Neutrophil (primary cell): ENCODE measurements at regions not wholly inside any gene's neighbourhood (a gene's known extent, or its start where the extent isn't known, plus 50 kb on each side); places are given as distances from the start of the nearest gene placed in this dataset.

Experiments used
- H3K27ac ChIP-seq: fragments of 200-600 bp; sonication (generic); 2 replicates; pipeline ENCODE4 v1.5.1; 2016; ENCODE audit warnings: mild to moderate bottlenecking, moderate library complexity
- H3K27me3 ChIP-seq: fragments of 200-600 bp; sonication (generic); 2 replicates; pipeline ENCODE4 v1.6.0; 2016; ENCODE audit warnings: mild to moderate bottlenecking
- H3K36me3 ChIP-seq: fragments of 200-600 bp; sonication (generic); 2 replicates; pipeline ENCODE4 v1.5.1; 2017
- H3K4me1 ChIP-seq, 2 experiments: fragments of 200-600 bp in 1 of 2; sonication (generic) in 1 of 2; 1 replicate in 1 of 2; 2 replicates in 1 of 2; pipeline versions ENCODE4 v1.5.1 to v1.6.1; 2013 to 2016; ENCODE audit warnings: low read depth in 1 of 2, low read length in 1 of 2, mild to moderate bottlenecking in 1 of 2, moderate library complexity in 1 of 2; ENCODE audit not compliant: control insufficient read depth in 1 of 2, insufficient read depth in 1 of 2
- H3K4me3 ChIP-seq, 2 experiments: fragments of 200-600 bp in 1 of 2; sonication (generic) in 1 of 2; 1 replicate in 1 of 2; 2 replicates in 1 of 2; pipeline ENCODE4 v1.5.1; 2013 to 2016; ENCODE audit warnings: low read depth in 1 of 2, low read length in 1 of 2, mild to moderate bottlenecking in 1 of 2, moderate library complexity in 1 of 2
- H3K9me3 ChIP-seq: fragments of 200-600 bp; sonication (generic); 2 replicates; pipeline ENCODE4 v1.5.1; 2016
- CTCF ChIP-seq: fragments of 200-600 bp; sonication (generic); IDR thresholded peaks from 2 replicates; pipeline ENCODE4 v1.5.1; 2016; ENCODE audit warnings: antibody characterized with exemption

DNA sequence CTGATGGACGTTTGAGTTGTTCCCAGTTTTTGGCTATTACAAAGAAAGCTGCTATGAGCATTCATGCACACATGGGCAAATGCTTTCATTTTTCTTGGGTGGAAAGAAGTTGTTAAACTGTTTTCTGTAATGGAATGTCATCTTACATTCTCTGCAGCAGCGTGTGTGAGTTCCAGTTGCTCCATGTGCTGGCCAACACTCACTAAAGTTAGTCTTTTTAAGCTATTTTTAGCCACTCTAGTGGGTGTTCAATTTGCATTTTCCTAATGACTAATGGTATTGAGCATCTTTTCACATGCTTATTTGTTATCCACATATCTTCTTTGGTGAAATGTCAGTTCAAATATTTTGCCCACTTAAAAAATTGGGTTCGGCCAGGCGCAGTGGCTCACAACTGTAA, 82.8 kb upstream of the COL13A1 start:
- no peak for TF ChIP-seq CTCF

GRCh38 chr10:69721690-69722310, 79.9 kb upstream of the COL13A1 start:
- Histone ChIP-seq H3K27ac (no peak overlapping the region), H3K36me3 (no peaks in the 10 kb centered on the region), H3K9me3 (no peaks in the 10 kb centered on the region), H3K4me1 (no peaks in the 10 kb centered on the region), H3K4me3 (no peak overlapping the region), H3K27me3 (no peaks in the 10 kb centered on the region)
- TF ChIP-seq CTCF: no peak

More for the DNA sequence above, 82.8 kb upstream of the COL13A1 start:
- Histone ChIP-seq H3K4me1 (no peaks in the 10 kb centered on the region), H3K27ac (no peak overlapping the region), H3K4me3 (no peak overlapping the region), H3K27me3 (no peaks in the 10 kb centered on the region), H3K9me3 (no peaks in the 10 kb centered on the region), H3K36me3 (no peaks in the 10 kb centered on the region)

DNA sequence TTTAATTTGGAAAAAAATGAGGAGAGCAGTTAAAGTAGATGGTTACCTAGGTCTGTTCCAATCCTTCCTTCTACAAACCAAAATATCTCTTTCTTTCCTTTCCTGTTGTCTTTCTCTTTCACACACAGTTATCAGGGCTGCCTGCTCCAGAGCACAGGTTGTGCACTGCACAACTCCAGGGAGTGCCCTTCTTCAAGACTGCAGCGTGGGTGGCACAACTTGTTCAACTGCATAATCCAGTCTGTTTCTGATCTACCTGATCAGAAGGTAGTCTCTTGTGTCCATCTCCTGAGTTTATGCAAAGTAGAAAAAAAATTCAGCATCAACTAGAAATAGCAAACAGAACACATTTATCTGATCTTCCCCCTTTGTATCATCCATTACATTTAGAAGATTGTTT, 78.1 kb upstream of the COL13A1 start:
- Histone ChIP-seq H3K4me3 (no peak overlapping the region), H3K27me3 (no peaks in the 10 kb centered on the region), H3K27ac (no peak overlapping the region), H3K9me3 (no peaks in the 10 kb centered on the region), H3K4me1 (no peaks in the 10 kb centered on the region), H3K36me3 (no peaks in the 10 kb centered on the region)
- TF ChIP-seq CTCF: no peak

DNA sequence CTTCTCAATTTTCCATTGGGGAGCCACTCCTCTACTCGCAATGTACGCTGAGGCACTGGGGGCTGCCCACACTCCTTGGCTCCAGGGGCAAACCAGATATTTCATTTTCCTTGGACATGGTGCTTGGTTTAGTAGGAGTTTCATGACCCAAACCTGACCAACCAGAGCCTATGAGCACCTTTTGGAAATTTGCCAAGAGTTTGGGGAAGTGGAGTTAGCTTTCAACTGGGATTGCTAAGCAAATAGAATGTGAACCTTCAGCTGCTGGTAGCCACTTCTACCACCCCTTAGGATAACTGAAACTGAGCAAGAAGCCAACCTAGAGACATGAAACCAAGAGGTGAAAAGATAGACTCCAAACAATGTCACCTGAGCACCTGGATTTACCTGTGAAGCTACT, 74.9 kb upstream of the COL13A1 start:
- no peak for TF ChIP-seq CTCF
- no peak overlapping the region for H3K27ac ChIP-seq
- H3K4me1 ChIP-seq: no peaks in the 10 kb centered on the region
- no peaks in the 10 kb centered on the region for H3K36me3 ChIP-seq
- no peak overlapping the region for H3K4me3 ChIP-seq
- H3K9me3 ChIP-seq: no peaks in the 10 kb centered on the region
- H3K27me3 ChIP-seq: no peaks in the 10 kb centered on the region

DNA sequence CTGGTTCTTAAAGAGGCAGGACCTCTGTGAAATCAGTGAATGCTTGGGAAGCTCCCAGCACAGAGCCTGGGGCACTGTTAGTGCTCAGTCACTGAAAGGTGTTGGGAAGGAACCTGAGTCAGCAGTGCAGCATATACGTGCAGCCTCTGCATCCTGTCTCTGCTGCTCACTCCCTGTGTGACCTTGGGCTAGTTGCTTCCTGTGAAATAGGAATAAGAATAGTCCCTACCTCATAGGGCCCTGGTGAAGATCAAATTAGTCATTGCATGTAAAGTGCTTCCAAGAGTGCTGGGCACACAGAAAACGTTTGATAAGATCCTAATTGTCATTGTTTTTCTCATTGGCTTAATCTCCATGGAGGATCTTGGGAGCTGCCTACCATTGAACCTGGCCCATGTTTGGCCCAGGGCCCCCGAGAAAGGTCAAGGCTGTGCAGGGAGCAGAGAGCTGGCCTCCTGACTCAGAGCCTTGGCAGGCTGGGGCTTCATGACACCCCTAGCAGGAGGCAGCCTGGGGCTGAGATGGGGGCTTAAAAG, 73.3 kb upstream of the COL13A1 start:
- Histone ChIP-seq H3K4me3 (no peak overlapping the region), H3K27me3 (no peaks in the 10 kb centered on the region), H3K9me3 (no peaks in the 10 kb centered on the region), H3K36me3 (no peaks in the 10 kb centered on the region), H3K27ac (no peak overlapping the region), H3K4me1 (no peaks in the 10 kb centered on the region)
- no peak for TF ChIP-seq CTCF
